ENCODE measurements at regions not wholly inside any gene's neighbourhood (a gene's known extent, or its start where the extent isn't known, plus 50 kb on each side); places are given as distances from the start of the nearest gene placed in this dataset.

- Histone ChIP-seq H3K9ac (ENCODE audit: control insufficient read depth, extremely low read depth, insufficient read depth, low read length) (no peak overlapping the region), H3K9me1 (ENCODE audit: control insufficient read depth, extremely low read depth, insufficient read depth, low read length) (no peaks in the 10 kb centered on the region), H4K20me1 (ENCODE audit: control insufficient read depth, extremely low read depth, insufficient read depth, low read length) (no peaks in the 10 kb centered on the region), H3K27me3 (ENCODE audit: control insufficient read depth, extremely low read depth, insufficient read depth, low read length) (peaks cover 8% of the 10 kb centered on the region), H2AFZ (ENCODE audit: control insufficient read depth, low read length) (no peak overlapping the region), H3K4me2 (ENCODE audit: control insufficient read depth, extremely low read depth, insufficient read depth, low read depth, low read length) (no peak overlapping the region), H3K27ac (ENCODE audit: control insufficient read depth, insufficient read depth, low read length) (no peak overlapping the region), H3K4me1 (ENCODE audit: control insufficient read depth, extremely low read depth, insufficient read depth, low read length) (peaks cover 1% of the 10 kb centered on the region), H3K4me3 (ENCODE audit: control insufficient read depth in 2 of 3, extremely low read depth in 1 of 3, insufficient read depth in 2 of 3, low read depth in 1 of 3, low read length in 3 of 3) (no peak overlapping the region), H3K36me3 (ENCODE audit: control insufficient read depth in 2 of 2, extremely low read depth in 1 of 2, insufficient read depth in 2 of 2, low read length in 2 of 2) (no peaks in the 10 kb centered on the region), H3K9me3 (ENCODE audit: control insufficient read depth, low read depth, low read length) (no peaks in the 10 kb centered on the region), H3K79me2 (ENCODE audit: control insufficient read depth, insufficient read depth, low read length) (no peaks in the 10 kb centered on the region)
- dilution Hi-C loops (cut with MboI; ENCODE audit: extremely low pct_ligation_motif_present, low sequenced_read_pairs): no loop called here
- FAIRE-seq: no peak
- no peak for TF ChIP-seq CTCF (optimal IDR thresholded peaks at IDR 0.05 in 1 of 3, IDR thresholded peaks at IDR 0.05 in 1 of 3, conservative IDR thresholded peaks at IDR 0.05 in 1 of 3; ENCODE audit: extremely low read depth in 1 of 3, insufficient read depth in 2 of 3, low read length in 3 of 3)
- no peak for DNase-seq (ENCODE audit: low read depth, low spot score)
These were observed 139.0 kb upstream of the NCOR2 start for GRCh38 chr12:124706363-124706762.

GRCh38 chr12:124705545-124706138 is 138.2 kb upstream of the NCOR2 start:
- Histone ChIP-seq H4K20me1 (ENCODE audit: control insufficient read depth, extremely low read depth, insufficient read depth, low read length) (no peaks in the 10 kb centered on the region), H3K9ac (ENCODE audit: control insufficient read depth, extremely low read depth, insufficient read depth, low read length) (no peak overlapping the region), H3K9me3 (ENCODE audit: control insufficient read depth, low read depth, low read length) (no peaks in the 10 kb centered on the region), H3K9me1 (ENCODE audit: control insufficient read depth, extremely low read depth, insufficient read depth, low read length) (no peaks in the 10 kb centered on the region), H3K36me3 (ENCODE audit: control insufficient read depth in 2 of 2, extremely low read depth in 1 of 2, insufficient read depth in 2 of 2, low read length in 2 of 2) (no peaks in the 10 kb centered on the region), H3K4me1 (ENCODE audit: control insufficient read depth, extremely low read depth, insufficient read depth, low read length) (peaks cover 6% of the 10 kb centered on the region), H3K27me3 (ENCODE audit: control insufficient read depth, extremely low read depth, insufficient read depth, low read length) (peaks cover 8% of the 10 kb centered on the region), H3K27ac (ENCODE audit: control insufficient read depth, insufficient read depth, low read length) (no peak overlapping the region), H3K4me2 (ENCODE audit: control insufficient read depth, extremely low read depth, insufficient read depth, low read depth, low read length) (no peak overlapping the region), H2AFZ (ENCODE audit: control insufficient read depth, low read length) (no peak overlapping the region), H3K4me3 (ENCODE audit: control insufficient read depth in 2 of 3, extremely low read depth in 1 of 3, insufficient read depth in 2 of 3, low read depth in 1 of 3, low read length in 3 of 3) (no peak overlapping the region), H3K79me2 (ENCODE audit: control insufficient read depth, insufficient read depth, low read length) (no peaks in the 10 kb centered on the region)
- no peak for FAIRE-seq
- dilution Hi-C loops (cut with MboI; ENCODE audit: extremely low pct_ligation_motif_present, low sequenced_read_pairs): no loop called here
- no peak for DNase-seq (ENCODE audit: low read depth, low spot score)
- TF ChIP-seq EZH2 (IDR thresholded peaks at IDR 0.05; ENCODE audit: low read length) (no peak), CTCF (optimal IDR thresholded peaks at IDR 0.05 in 1 of 3, IDR thresholded peaks at IDR 0.05 in 1 of 3, conservative IDR thresholded peaks at IDR 0.05 in 1 of 3; ENCODE audit: extremely low read depth in 1 of 3, insufficient read depth in 2 of 3, low read length in 3 of 3) (no peak)
